AG09319 (cell line): ENCODE measurements at regions not wholly inside any gene's neighbourhood (a gene's known extent, or its start where the extent isn't known, plus 50 kb on each side); places are given as distances from the start of the nearest gene placed in this dataset.

Experiments
- DNase-seq: peaks from one replicate; pipeline ENCODE4 v3.0.0-alpha.2; 2010; ENCODE audit warnings: low read depth; ENCODE audit errors: extremely low read depth
- TF ChIP-seq, protein P1 (sequence below): IDR thresholded peaks from 2 replicates; pipeline ENCODE4 v1.5.1; 2011; ENCODE audit warnings: low read depth, mild to moderate bottlenecking, inconsistent platforms, low read length, moderate library complexity

DNA sequence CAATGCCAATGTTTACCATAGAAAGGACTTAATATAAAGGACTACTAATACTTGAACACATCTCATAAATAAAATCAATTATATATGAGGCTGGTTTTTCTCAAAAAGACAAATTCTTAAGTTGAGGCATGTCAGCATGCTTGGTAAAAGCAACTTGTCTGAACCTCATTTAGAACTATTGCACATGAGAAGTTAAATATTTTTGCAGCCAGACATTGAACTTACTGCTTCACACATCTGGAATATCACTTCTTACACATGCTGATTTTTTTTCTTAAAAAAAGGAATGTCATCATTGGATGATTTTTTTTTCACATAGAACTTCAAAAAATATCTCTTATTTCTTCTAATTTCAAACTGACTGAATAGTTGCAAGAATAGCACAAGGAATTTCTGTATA lies 609.0 kb downstream of the EPHA4 start:
- TF ChIP-seq, protein P1, sequence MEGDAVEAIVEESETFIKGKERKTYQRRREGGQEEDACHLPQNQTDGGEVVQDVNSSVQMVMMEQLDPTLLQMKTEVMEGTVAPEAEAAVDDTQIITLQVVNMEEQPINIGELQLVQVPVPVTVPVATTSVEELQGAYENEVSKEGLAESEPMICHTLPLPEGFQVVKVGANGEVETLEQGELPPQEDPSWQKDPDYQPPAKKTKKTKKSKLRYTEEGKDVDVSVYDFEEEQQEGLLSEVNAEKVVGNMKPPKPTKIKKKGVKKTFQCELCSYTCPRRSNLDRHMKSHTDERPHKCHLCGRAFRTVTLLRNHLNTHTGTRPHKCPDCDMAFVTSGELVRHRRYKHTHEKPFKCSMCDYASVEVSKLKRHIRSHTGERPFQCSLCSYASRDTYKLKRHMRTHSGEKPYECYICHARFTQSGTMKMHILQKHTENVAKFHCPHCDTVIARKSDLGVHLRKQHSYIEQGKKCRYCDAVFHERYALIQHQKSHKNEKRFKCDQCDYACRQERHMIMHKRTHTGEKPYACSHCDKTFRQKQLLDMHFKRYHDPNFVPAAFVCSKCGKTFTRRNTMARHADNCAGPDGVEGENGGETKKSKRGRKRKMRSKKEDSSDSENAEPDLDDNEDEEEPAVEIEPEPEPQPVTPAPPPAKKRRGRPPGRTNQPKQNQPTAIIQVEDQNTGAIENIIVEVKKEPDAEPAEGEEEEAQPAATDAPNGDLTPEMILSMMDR: no peak
- no peak for DNase-seq

DNA sequence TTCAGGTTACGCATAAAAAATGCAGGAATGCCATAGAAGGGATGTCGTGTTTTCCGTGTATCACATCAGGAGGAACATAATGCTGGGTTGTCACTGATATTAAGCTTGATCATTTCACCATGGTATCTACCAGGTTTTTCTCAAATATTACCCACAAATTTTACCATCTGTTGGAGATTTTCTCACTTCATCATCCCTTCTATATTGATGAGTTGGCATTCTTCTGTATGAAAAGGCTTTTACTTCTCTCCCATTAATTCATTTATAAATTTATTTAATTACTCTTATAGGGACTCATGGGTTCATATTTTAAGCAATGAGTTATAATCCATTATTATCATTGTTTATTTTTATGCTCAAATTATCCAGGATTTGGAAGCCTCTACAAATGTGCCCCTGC lies 608.2 kb downstream of the EPHA4 start:
- TF ChIP-seq, protein P1: no peak
- DNase-seq: no peak

DNA sequence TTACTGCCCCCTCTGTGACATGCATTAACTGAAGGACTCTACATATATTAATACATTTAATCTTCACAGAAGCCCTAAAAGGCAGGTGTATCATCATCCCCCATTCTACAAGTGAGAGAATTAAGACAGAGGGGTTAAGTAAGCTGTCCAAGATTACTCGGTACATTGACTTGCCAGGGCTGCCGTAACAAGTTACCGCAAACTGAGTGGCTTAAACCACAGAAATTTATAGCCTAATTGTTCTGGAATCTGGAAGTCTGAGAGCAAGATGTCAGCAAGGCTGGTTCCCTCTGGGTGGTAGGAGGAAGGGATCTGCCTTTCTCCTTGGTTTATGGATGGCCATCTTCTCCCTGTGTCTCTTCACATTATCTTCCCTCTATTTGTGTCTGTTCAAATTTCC lies 605.5 kb downstream of the EPHA4 start:
- TF ChIP-seq, protein P1: no peak
- DNase-seq: no peak

DNA sequence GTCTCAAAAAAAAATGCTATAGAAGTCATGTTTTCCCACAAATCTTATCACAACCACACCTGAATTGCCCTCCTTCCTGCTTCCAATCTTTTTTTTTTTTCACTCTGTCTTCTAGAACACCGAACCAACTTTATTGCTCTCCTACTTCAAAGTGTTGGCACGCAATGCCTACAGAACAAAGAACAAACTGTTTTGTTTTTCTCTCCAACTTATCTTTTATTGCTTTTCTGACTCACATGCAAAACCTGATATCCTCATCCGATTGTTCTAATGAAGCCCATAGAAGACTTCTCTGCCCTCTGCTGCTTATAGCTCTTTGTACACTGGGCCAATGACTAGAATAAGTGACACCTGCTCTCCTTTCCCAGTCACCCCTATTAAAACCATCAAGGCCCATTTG lies 602.8 kb downstream of the EPHA4 start:
- no peak for DNase-seq
- TF ChIP-seq, protein P1: no peak

DNA sequence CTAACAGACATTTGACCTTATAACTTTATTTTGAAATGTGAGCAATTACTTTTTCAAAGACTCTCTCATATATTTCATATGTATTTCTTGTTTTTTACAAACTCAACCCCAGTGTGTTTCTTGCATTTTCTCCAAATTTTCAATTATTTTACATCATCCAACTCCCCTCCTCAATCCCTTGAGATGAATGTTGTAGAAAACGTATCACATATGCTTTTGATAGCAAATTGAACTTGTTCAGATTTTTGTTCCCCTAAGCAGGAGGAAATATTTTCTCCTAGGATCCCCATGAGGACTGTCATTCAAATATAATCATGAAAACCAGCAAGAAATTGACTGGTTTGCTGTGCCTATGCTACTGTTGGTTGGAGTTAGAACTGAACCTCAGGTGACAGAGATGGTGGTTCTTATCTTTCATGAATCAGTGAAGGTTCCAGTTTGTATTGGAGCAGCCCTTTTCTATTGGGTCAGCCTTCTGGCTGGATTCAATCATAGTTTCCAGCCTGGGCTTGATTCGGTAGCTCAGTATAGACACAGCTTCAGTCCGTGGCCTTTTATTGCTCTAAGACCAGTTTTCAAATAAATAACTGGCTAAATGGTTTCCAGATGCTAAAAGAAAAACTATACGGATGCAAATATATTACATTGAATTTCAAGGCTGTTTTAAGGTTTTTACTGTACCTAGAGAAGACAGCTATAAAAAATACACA lies 591.0 kb downstream of the EPHA4 start:
- TF ChIP-seq, protein P1: no peak
- no peak for DNase-seq

DNA sequence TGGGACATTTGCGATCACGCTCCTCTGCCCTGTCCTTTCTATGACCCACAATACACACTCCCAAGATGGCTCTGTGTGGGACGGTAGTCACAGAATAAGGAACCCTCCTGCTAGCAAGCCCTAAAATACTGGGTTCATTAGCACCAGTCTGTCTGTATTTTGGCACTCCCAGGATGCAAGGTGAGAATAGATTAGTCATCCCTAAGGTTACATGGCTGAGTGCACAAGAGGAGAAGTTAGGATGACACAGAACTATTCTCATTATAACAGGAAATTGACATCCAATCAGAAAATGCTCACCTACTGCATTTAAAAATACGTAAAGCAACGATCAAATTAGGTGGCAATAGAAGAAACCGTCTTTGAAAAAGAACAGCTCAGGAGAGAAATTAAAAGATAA lies 590.2 kb downstream of the EPHA4 start:
- DNase-seq: no peak
- TF ChIP-seq, protein P1: no peak

DNA sequence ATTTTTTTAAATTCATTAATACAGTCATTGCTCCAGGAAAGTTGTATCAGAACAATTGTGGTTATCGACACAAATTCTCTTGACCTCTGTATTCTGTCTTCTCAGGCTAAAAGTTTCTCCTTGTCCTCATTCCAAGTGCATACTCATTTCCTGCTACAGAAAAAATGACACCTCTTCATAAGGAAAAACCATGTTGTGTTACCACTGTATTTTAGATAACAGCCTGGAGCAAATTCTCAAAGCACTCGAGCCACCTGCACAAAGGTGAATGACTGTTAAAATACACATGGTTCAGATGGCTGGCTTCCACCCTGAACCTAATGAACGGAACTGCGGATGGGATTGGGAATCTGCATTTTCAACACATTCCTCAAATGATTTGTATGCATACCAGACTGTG lies 586.5 kb downstream of the EPHA4 start:
- no peak for DNase-seq
- TF ChIP-seq, protein P1: no peak
